ENCODE measurements at regions not wholly inside any gene's neighbourhood (a gene's known extent, or its start where the extent isn't known, plus 50 kb on each side); places are given as distances from the start of the nearest gene placed in this dataset.

DNA sequence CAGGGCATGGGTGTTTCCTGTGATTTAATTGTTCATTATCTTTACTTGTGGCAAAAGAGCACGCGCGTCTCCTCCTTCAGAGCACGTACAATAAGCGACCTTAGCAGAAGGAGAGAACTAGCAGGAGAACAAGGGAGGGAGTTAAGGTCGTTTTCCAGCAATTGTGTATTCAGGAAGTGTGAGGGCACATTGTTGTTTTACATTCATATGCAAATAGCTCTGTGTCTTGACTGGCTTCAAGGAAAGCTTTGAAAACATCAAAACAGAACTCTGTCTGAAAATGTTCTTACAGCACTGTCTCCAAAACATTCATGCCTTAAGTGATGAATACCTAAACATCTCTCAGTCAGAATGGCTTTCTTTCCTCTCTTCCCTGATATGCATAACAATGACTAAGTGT is 499.1 kb downstream of the ACTR3B start:
- TF ChIP-seq, protein P1, sequence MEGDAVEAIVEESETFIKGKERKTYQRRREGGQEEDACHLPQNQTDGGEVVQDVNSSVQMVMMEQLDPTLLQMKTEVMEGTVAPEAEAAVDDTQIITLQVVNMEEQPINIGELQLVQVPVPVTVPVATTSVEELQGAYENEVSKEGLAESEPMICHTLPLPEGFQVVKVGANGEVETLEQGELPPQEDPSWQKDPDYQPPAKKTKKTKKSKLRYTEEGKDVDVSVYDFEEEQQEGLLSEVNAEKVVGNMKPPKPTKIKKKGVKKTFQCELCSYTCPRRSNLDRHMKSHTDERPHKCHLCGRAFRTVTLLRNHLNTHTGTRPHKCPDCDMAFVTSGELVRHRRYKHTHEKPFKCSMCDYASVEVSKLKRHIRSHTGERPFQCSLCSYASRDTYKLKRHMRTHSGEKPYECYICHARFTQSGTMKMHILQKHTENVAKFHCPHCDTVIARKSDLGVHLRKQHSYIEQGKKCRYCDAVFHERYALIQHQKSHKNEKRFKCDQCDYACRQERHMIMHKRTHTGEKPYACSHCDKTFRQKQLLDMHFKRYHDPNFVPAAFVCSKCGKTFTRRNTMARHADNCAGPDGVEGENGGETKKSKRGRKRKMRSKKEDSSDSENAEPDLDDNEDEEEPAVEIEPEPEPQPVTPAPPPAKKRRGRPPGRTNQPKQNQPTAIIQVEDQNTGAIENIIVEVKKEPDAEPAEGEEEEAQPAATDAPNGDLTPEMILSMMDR (IDR thresholded peaks at IDR 0.05), result no peak
- TF ChIP-seq POLR2A (IDR thresholded peaks at IDR 0.05) (no peak), POLR2AphosphoS5 (IDR thresholded peaks at IDR 0.05) (no peak)

All from prostate gland (tissue), 2 donors.